ENCODE measurements at regions not wholly inside any gene's neighbourhood (a gene's known extent, or its start where the extent isn't known, plus 50 kb on each side); places are given as distances from the start of the nearest gene placed in this dataset.

GRCh38 chr13:22596171-22596863 lies 584.5 kb upstream of the SGCG start:
- TF ChIP-seq, protein P1, sequence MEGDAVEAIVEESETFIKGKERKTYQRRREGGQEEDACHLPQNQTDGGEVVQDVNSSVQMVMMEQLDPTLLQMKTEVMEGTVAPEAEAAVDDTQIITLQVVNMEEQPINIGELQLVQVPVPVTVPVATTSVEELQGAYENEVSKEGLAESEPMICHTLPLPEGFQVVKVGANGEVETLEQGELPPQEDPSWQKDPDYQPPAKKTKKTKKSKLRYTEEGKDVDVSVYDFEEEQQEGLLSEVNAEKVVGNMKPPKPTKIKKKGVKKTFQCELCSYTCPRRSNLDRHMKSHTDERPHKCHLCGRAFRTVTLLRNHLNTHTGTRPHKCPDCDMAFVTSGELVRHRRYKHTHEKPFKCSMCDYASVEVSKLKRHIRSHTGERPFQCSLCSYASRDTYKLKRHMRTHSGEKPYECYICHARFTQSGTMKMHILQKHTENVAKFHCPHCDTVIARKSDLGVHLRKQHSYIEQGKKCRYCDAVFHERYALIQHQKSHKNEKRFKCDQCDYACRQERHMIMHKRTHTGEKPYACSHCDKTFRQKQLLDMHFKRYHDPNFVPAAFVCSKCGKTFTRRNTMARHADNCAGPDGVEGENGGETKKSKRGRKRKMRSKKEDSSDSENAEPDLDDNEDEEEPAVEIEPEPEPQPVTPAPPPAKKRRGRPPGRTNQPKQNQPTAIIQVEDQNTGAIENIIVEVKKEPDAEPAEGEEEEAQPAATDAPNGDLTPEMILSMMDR (IDR thresholded peaks at IDR 0.05; ENCODE audit: insufficient read depth, low read depth, low read length): no peak
- TF ChIP-seq EZH2 (IDR thresholded peaks at IDR 0.05; ENCODE audit: insufficient read depth, low read length): no peak
